ENCODE measurements at regions not wholly inside any gene's neighbourhood (a gene's known extent, or its start where the extent isn't known, plus 50 kb on each side); places are given as distances from the start of the nearest gene placed in this dataset.

DNA sequence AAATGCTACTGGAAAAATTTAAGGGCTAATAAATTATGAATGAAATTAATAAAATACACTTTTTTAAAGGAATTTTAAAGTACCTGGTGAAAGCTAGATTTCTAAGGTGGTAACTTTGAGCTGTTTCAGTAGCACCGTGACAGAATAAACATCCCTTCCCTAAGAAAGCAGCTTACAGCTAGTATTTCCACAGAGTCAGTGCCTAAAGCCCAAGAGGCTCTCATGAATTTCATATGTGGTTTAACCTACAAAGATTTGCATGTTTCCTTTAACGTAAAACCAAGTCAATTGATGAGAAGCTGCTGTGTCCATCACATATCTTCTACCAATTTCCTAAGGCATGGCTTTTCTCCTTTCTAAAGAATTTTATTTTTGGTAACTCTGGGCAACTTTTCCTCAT lies 56.8 kb downstream of the IFNG start:
- WGBS (ENCODE audit: insufficient coverage): no CpG with 5 or more reads among the region's 2 CpGs
- H3K4me3 ChIP-seq (ENCODE audit: control extremely low read depth in 1 of 5, extremely low read depth in 1 of 5, insufficient read depth in 1 of 5, low read depth in 2 of 5, low read length in 4 of 5): no peak overlapping the region
- Mint-ChIP-seq H3K4me1 (no peaks in the 10 kb centered on the region), H3K9me3 (ENCODE audit: insufficient read depth) (no peaks in the 10 kb centered on the region), H3K4me3 (no peak overlapping the region), H3K27ac (no peak overlapping the region), H3K27me3 (no peaks in the 10 kb centered on the region)
- no peaks in the 10 kb centered on the region for H3K4me1 ChIP-seq (ENCODE audit: control insufficient read depth in 2 of 2, insufficient read depth in 2 of 2, low read length in 2 of 2)
- no peak overlapping the region for H3K4me2 ChIP-seq (replicated peaks; ENCODE audit: low read depth, low read length, poor library complexity, severe bottlenecking)
- TF ChIP-seq EZH2 (IDR thresholded peaks at IDR 0.05; ENCODE audit: borderline replicate concordance, insufficient read depth, low read depth, low read length, poor library complexity, severe bottlenecking): no peak
- TF ChIP-seq, protein P1, sequence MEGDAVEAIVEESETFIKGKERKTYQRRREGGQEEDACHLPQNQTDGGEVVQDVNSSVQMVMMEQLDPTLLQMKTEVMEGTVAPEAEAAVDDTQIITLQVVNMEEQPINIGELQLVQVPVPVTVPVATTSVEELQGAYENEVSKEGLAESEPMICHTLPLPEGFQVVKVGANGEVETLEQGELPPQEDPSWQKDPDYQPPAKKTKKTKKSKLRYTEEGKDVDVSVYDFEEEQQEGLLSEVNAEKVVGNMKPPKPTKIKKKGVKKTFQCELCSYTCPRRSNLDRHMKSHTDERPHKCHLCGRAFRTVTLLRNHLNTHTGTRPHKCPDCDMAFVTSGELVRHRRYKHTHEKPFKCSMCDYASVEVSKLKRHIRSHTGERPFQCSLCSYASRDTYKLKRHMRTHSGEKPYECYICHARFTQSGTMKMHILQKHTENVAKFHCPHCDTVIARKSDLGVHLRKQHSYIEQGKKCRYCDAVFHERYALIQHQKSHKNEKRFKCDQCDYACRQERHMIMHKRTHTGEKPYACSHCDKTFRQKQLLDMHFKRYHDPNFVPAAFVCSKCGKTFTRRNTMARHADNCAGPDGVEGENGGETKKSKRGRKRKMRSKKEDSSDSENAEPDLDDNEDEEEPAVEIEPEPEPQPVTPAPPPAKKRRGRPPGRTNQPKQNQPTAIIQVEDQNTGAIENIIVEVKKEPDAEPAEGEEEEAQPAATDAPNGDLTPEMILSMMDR (IDR thresholded peaks at IDR 0.05): no peak
- no peak for DNase-seq
- no peak for ATAC-seq (ENCODE audit: low read depth)
- H3K36me3 ChIP-seq (replicated peaks in 1 of 2; ENCODE audit: control extremely low read depth in 1 of 2, control insufficient read depth in 1 of 2, extremely low read depth in 1 of 2, insufficient read depth in 2 of 2, low read length in 1 of 2): no peaks in the 10 kb centered on the region
- ChIA-PET POLR2A (no interaction called here), CTCF (no interaction called here)
- no peaks in the 10 kb centered on the region for H3K27me3 ChIP-seq (replicated peaks in 1 of 4; ENCODE audit: control extremely low read depth in 1 of 4, control insufficient read depth in 3 of 4, insufficient read depth in 4 of 4, low read length in 3 of 4)
- no peak overlapping the region for H2AFZ ChIP-seq (ENCODE audit: insufficient read depth, low read depth, low read length, poor library complexity, severe bottlenecking)
- intact Hi-C loops (cut with micrococcal nuclease): no loop called here
- H3K27ac ChIP-seq (ENCODE audit: low read length in 2 of 2): no peak overlapping the region
- no peak overlapping the region for H3K9ac ChIP-seq (ENCODE audit: low read length)
- no peaks in the 10 kb centered on the region for H3K79me2 ChIP-seq (ENCODE audit: control insufficient read depth, insufficient read depth, low read length)
- H4K20me1 ChIP-seq (ENCODE audit: control insufficient read depth, insufficient read depth, low read length, poor library complexity, severe bottlenecking): no peaks in the 10 kb centered on the region
- no peaks in the 10 kb centered on the region for H3K9me3 ChIP-seq (ENCODE audit: control extremely low read depth in 1 of 3, control insufficient read depth in 2 of 3, insufficient read depth in 1 of 3, low read length in 2 of 3)

DNA sequence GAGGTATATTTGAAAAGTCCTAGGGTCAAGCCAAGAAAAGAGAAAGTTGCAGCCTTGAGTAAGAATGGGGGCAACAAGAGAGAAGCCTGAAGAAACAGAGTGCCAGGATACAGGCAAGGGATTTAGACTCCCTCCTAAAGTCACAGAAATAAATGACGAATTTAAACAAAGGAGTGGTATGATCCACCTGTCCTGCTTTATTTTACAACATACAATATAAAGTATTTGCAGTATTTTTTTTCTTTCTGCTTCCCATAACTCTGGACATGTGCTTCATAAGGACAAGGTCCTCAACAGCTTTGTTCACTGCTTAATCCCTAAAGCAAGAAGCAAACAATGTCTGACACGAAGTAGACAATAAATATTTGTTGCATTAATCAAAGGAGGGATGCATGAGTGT lies 57.4 kb downstream of the IFNG start:
- Mint-ChIP-seq H3K27me3 (no peaks in the 10 kb centered on the region), H3K27ac (no peak overlapping the region), H3K4me3 (no peak overlapping the region), H3K9me3 (ENCODE audit: insufficient read depth) (no peaks in the 10 kb centered on the region), H3K4me1 (no peaks in the 10 kb centered on the region)
- H3K79me2 ChIP-seq (ENCODE audit: control insufficient read depth, insufficient read depth, low read length): no peaks in the 10 kb centered on the region
- no peaks in the 10 kb centered on the region for H3K36me3 ChIP-seq (replicated peaks in 1 of 2; ENCODE audit: control extremely low read depth in 1 of 2, control insufficient read depth in 1 of 2, extremely low read depth in 1 of 2, insufficient read depth in 2 of 2, low read length in 1 of 2)
- no peaks in the 10 kb centered on the region for H3K4me1 ChIP-seq (ENCODE audit: control insufficient read depth in 2 of 2, insufficient read depth in 2 of 2, low read length in 2 of 2)
- no peak overlapping the region for H3K27ac ChIP-seq (ENCODE audit: low read length in 2 of 2)
- TF ChIP-seq, protein P1 (IDR thresholded peaks at IDR 0.05): no peak
- no peak for TF ChIP-seq EZH2 (IDR thresholded peaks at IDR 0.05; ENCODE audit: borderline replicate concordance, insufficient read depth, low read depth, low read length, poor library complexity, severe bottlenecking)
- H3K4me3 ChIP-seq (ENCODE audit: control extremely low read depth in 1 of 5, extremely low read depth in 1 of 5, insufficient read depth in 1 of 5, low read depth in 2 of 5, low read length in 4 of 5): no peak overlapping the region
- ATAC-seq (ENCODE audit: low read depth): no peak
- H3K4me2 ChIP-seq (replicated peaks; ENCODE audit: low read depth, low read length, poor library complexity, severe bottlenecking): no peak overlapping the region
- H3K9me3 ChIP-seq (ENCODE audit: control extremely low read depth in 1 of 3, control insufficient read depth in 2 of 3, insufficient read depth in 1 of 3, low read length in 2 of 3): no peaks in the 10 kb centered on the region
- WGBS (ENCODE audit: insufficient coverage): no CpG with 5 or more reads among the region's 2 CpGs
- no peaks in the 10 kb centered on the region for H3K27me3 ChIP-seq (replicated peaks in 1 of 4; ENCODE audit: control extremely low read depth in 1 of 4, control insufficient read depth in 3 of 4, insufficient read depth in 4 of 4, low read length in 3 of 4)
- H2AFZ ChIP-seq (ENCODE audit: insufficient read depth, low read depth, low read length, poor library complexity, severe bottlenecking): no peak overlapping the region
- ChIA-PET CTCF (interaction anchor here (0.6 kb wide), 1 partner anchor 746 kb away, joined by 5 read pairs; no protein-coding TSS in a partner anchor), POLR2A (no interaction called here)
- intact Hi-C loops (cut with micrococcal nuclease): no loop called here
- no peaks in the 10 kb centered on the region for H4K20me1 ChIP-seq (ENCODE audit: control insufficient read depth, insufficient read depth, low read length, poor library complexity, severe bottlenecking)
- no peak for DNase-seq
- H3K9ac ChIP-seq (ENCODE audit: low read length): no peak overlapping the region
